ENCODE measurements at regions not wholly inside any gene's neighbourhood (a gene's known extent, or its start where the extent isn't known, plus 50 kb on each side); places are given as distances from the start of the nearest gene placed in this dataset.

- DNase-seq, result no peak
Measured at GRCh38 chr20:59404749-59405148, 104.3 kb downstream of the EDN3 start.

GRCh38 chr20:59405226-59406200 lies 105.1 kb downstream of the EDN3 start:
- DNase-seq, result no peak

- DNase-seq, result no peak
Measured at GRCh38 chr20:59406446-59406845, 106.0 kb downstream of the EDN3 start.

- no peak for DNase-seq
Measured at GRCh38 chr20:59411170-59411569, 110.8 kb downstream of the EDN3 start.

GRCh38 chr20:59411589-59411988 lies 111.2 kb downstream of the EDN3 start:
- DNase-seq, result no peak

GRCh38 chr20:59412181-59412580 lies 111.8 kb downstream of the EDN3 start:
- no peak for DNase-seq

GRCh38 chr20:59412875-59413284 lies 112.5 kb downstream of the EDN3 start:
- DNase-seq, result no peak

- DNase-seq, result no peak
Measured at GRCh38 chr20:59413326-59413865, 113.0 kb downstream of the EDN3 start.

- no peak for DNase-seq
Measured at GRCh38 chr20:59414936-59415623, 114.7 kb downstream of the EDN3 start.

GRCh38 chr20:59416916-59417315 lies 116.5 kb downstream of the EDN3 start:
- DNase-seq, result no peak

- DNase-seq, result no peak
Measured at GRCh38 chr20:59421089-59421488, 120.7 kb downstream of the EDN3 start.

- no peak for DNase-seq
Measured at GRCh38 chr20:59421920-59422637, 121.7 kb downstream of the EDN3 start.

- no peak for DNase-seq
Measured at GRCh38 chr20:59422872-59423544, 122.6 kb downstream of the EDN3 start.

- DNase-seq, result no peak
Measured at GRCh38 chr20:59424976-59425375, 124.6 kb downstream of the EDN3 start.

GRCh38 chr20:59425572-59425971 lies 125.2 kb downstream of the EDN3 start:
- DNase-seq, result no peak

GRCh38 chr20:59428006-59428405 lies 127.6 kb downstream of the EDN3 start:
- DNase-seq, result no peak

GRCh38 chr20:59428441-59429205 lies 128.2 kb downstream of the EDN3 start:
- DNase-seq, result no peak

GRCh38 chr20:59429396-59429795 lies 129.0 kb downstream of the EDN3 start:
- no peak for DNase-seq

GRCh38 chr20:59431014-59431413 lies 130.6 kb downstream of the EDN3 start:
- no peak for DNase-seq

GRCh38 chr20:59434960-59435359 lies 134.5 kb downstream of the EDN3 start:
- no peak for DNase-seq

GRCh38 chr20:59435518-59435917 lies 135.1 kb downstream of the EDN3 start:
- no peak for DNase-seq

- no peak for DNase-seq
Measured at GRCh38 chr20:59437601-59438031, 137.2 kb downstream of the EDN3 start.
